ENCODE measurements at regions not wholly inside any gene's neighbourhood (a gene's known extent, or its start where the extent isn't known, plus 50 kb on each side); places are given as distances from the start of the nearest gene placed in this dataset.
"Not testable (repeated sequence)": the region's sequence is repeated elsewhere in the genome, so short reads cannot be mapped to it uniquely, and the experiment has no call there.

DNA sequence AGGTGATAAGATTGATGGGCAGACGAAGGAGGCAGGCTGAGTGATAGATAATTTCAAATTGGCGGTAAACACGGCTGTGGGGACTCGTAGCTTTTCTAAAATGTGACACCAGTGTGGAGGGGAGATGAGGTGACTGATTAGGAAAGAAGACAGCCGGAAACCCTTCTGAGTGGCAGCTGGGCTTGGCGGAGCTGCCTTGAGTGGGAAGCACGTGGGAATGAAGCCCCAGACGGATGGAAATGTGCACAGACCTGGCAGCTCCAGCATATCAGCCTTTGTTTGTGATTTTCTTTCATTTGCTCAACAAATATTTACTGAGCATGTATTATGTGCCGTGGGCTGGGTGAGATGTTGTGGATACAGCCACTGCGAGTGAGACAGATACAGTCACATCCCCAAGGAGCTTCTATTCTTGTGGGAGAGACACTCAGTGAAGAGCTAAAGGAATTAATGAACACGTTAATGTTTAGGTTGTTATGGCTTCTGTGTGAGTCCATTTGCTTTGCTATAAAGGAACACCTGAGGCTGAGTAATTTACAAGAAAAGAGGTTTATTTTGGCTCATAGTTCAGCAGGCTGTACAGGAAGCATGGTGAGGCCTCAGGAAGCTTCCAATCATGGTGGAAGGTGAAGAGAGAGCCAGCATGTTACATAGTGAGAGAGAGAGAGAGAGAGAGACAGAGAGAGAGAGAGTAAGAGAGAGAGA, 65.5 kb upstream of the LHX5 start:
- DNase-seq (ENCODE audit: low read depth): no peak
- no peak overlapping the region for H3K4me3 ChIP-seq (ENCODE audit: low read depth, low read length)
- no peaks in the 10 kb centered on the region for H3K27me3 ChIP-seq (ENCODE audit: control insufficient read depth, insufficient read depth, low read length)
- TF ChIP-seq, protein P1, sequence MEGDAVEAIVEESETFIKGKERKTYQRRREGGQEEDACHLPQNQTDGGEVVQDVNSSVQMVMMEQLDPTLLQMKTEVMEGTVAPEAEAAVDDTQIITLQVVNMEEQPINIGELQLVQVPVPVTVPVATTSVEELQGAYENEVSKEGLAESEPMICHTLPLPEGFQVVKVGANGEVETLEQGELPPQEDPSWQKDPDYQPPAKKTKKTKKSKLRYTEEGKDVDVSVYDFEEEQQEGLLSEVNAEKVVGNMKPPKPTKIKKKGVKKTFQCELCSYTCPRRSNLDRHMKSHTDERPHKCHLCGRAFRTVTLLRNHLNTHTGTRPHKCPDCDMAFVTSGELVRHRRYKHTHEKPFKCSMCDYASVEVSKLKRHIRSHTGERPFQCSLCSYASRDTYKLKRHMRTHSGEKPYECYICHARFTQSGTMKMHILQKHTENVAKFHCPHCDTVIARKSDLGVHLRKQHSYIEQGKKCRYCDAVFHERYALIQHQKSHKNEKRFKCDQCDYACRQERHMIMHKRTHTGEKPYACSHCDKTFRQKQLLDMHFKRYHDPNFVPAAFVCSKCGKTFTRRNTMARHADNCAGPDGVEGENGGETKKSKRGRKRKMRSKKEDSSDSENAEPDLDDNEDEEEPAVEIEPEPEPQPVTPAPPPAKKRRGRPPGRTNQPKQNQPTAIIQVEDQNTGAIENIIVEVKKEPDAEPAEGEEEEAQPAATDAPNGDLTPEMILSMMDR (IDR thresholded peaks at IDR 0.05; ENCODE audit: insufficient read depth, low read length, poor library complexity, severe bottlenecking): no peak
- H3K36me3 ChIP-seq (ENCODE audit: control insufficient read depth, insufficient read depth, low read length): no peaks in the 10 kb centered on the region

DNA sequence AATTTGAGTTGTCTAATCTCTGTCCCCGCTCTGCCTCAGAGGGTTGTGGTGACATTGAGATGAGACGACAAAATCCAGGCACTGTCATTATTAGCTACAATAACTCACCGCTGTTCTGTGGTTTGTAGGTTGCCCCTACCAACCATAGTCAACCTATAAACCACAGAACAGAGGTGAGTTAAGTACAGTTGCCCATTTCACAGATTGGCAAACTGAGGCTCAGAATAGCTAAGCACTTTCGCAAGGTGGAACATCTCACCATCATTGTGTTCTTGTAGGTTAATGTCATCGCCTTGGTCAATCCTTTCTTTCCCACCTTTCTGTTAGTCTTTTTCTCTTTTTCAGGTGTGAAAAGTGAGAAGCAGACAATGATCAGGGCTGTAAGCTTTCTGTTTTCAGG, 63.4 kb upstream of the LHX5 start:
- Histone ChIP-seq H3K27me3 (ENCODE audit: control insufficient read depth, insufficient read depth, low read length) (no peaks in the 10 kb centered on the region), H3K36me3 (ENCODE audit: control insufficient read depth, insufficient read depth, low read length) (no peaks in the 10 kb centered on the region), H3K4me3 (ENCODE audit: low read depth, low read length) (no peak overlapping the region)
- TF ChIP-seq, protein P1 (IDR thresholded peaks at IDR 0.05; ENCODE audit: insufficient read depth, low read length, poor library complexity, severe bottlenecking): no peak
- DNase-seq (ENCODE audit: low read depth): no peak

DNA sequence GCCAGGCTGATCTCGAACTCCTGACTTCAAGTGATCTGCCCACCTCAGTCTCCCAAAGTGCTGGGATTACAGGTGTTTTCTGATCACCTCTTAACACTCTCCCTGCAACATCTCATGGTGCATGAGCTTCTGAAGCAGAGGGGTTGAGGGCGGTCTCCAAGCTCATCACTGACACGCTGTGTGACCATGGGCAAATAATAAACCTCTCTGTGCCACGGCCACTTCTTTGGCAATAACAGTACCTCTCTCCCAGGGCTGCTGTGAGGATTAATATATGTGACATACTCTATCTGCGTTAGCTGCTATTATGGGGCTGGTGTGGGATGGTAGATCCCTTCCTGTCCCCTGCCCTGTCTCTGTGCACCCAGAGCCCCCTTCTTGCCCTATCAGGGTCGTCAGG, 62.9 kb upstream of the LHX5 start:
- TF ChIP-seq, protein P1 (IDR thresholded peaks at IDR 0.05; ENCODE audit: insufficient read depth, low read length, poor library complexity, severe bottlenecking): no peak
- H3K36me3 ChIP-seq (ENCODE audit: control insufficient read depth, insufficient read depth, low read length): no peaks in the 10 kb centered on the region
- DNase-seq (ENCODE audit: low read depth): no peak
- H3K27me3 ChIP-seq (ENCODE audit: control insufficient read depth, insufficient read depth, low read length): no peaks in the 10 kb centered on the region
- no peak overlapping the region for H3K4me3 ChIP-seq (ENCODE audit: low read depth, low read length)

DNA sequence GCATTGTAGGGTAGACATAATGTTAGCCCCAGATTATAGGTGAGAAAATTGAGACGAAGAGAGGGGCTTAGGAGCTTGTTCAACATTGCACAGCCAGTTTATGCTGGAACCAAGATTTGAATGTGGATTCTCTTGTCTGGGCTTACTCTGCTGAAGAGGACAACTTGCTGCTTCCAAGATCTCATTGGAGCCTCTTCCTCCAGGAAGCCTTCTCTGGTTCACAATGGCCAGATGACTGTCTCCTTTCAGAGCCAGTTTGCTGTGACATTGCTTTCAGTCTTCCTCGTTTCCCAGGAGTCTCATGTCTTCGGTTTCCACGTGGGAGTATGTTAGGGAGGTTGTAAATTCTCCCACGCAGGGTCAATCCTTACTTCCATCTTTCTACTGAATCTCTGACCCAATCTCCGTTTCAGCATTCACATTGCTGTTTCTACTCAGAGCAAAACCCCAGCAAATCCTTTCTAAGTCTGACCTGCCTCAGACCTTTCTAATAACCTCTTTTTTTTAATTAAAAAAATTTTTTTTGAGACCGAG, 62.2 kb upstream of the LHX5 start:
- no peaks in the 10 kb centered on the region for H3K36me3 ChIP-seq (ENCODE audit: control insufficient read depth, insufficient read depth, low read length)
- no peak for DNase-seq (ENCODE audit: low read depth)
- TF ChIP-seq, protein P1 (IDR thresholded peaks at IDR 0.05; ENCODE audit: insufficient read depth, low read length, poor library complexity, severe bottlenecking): no peak
- no peak overlapping the region for H3K4me3 ChIP-seq (ENCODE audit: low read depth, low read length)
- peaks cover under 1% of the 10 kb centered on the region for H3K27me3 ChIP-seq (ENCODE audit: control insufficient read depth, insufficient read depth, low read length)

DNA sequence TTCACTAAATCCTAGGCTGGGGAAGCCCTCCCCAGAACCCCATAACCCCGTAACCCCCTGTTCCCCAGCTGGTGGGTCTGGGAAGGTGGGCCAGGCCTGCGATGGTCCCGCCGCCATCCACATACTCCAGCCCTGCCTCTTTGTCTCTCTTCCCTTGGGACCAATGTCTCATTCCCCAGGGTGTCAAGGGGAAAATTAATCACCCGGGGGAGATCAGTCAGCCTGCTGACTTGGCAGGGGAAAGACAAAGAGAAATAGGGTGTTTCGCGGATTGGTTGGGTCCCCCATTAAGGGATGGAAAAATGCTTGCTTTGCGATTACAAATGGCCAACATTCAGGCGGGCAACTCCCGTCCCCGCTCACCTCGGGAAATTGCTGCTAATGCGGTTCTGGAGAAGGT, 60.6 kb upstream of the LHX5 start:
- peaks cover 7% of the 10 kb centered on the region for H3K27me3 ChIP-seq (ENCODE audit: control insufficient read depth, insufficient read depth, low read length)
- H3K36me3 ChIP-seq (ENCODE audit: control insufficient read depth, insufficient read depth, low read length): no peaks in the 10 kb centered on the region
- no peak overlapping the region for H3K4me3 ChIP-seq (ENCODE audit: low read depth, low read length)
- TF ChIP-seq, protein P1 (IDR thresholded peaks at IDR 0.05; ENCODE audit: insufficient read depth, low read length, poor library complexity, severe bottlenecking): no peak
- no peak for DNase-seq (ENCODE audit: low read depth)

DNA sequence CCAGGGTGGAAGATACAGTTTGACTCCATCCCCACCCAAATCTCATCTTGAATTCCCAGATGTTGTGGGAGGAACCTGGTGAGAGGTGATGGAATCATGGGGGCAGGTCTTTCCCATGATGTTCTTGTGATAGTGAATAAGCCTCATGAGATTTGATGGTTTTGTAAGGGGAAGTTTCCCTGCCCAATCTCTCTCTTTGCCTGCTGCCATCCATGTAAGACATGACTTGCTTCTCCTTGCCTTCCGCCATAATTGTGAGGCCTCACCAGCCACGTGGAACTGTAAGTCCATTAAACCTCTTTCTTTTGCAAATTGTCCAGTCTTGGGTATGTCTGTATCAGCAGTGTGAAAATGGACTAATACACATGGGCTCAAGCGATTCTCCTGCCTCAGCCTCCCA, 59.4 kb upstream of the LHX5 start:
- DNase-seq (ENCODE audit: low read depth); H3K4me3 ChIP-seq (ENCODE audit: low read depth, low read length); H3K36me3 ChIP-seq (ENCODE audit: control insufficient read depth, insufficient read depth, low read length); H3K27me3 ChIP-seq (ENCODE audit: control insufficient read depth, insufficient read depth, low read length): not testable (repeated sequence)

All from kidney epithelial cell (primary cell).